Anterior cingulate cortex (tissue), 58 donors: ENCODE measurements at regions not wholly inside any gene's neighbourhood (a gene's known extent, or its start where the extent isn't known, plus 50 kb on each side); places are given as distances from the start of the nearest gene placed in this dataset.

Source experiments
- DNase-seq, 58 donors: peaks; one replicate each; lab custom pipeline; 2025; lab: John Stamatoyannopoulos, UW

- DNase-seq, result peak in 10 of 58 donors; percentile 7 to 40 (median 15)
Observed at GRCh38 chr4:152269448-152270191, 266.3 kb downstream of the FBXW7 start.

DNA sequence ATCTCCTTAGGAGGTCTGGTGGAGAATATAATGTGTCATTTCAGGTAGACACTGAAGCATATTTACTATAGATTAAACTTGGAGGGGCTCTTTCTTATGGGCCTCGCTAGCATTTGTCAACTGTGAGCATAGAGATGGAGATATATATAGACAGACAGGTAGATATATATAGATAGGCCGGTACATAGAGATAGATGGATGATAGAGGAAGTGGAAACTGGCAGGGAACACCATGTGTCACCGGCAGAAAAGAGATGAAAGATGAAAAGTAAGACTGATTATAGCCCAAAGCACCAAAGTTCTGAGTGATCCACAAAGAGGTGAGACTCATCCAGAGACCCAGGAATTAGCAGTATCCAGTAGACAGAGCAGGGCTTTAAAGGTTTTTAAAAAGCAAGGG is 268.1 kb downstream of the FBXW7 start:
- no peak for DNase-seq

DNA sequence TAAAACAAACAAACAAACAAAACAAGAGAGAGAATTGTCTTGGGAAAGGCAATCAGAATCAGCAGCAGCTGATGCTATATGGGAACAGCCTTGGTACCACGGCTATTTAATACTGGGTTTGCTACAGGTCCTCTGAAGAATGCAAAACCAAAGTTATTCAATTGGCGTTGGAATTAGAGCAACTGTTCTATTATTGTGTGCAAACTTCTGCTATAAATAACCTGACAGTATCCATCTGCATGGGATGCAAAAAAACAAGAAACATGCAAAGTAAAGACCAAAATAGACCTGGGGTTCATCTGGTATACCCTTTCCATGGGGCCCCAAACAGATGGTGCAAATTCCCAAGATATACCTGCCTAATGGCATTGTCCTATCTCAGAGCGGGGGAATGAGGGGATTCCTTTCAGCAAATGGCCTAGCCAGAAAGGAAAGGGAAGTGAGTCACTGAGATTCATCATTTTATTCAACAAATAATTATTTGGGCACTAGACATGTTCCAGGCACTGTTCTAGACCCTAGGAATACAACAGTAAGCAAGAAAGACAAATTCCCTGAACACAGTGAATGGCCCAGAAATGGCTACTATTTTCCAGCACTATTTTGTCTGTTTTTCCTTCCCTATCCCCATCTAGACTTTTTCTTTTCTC is 268.9 kb downstream of the FBXW7 start:
- DNase-seq, result no peak

GRCh38 chr4:152265149-152265621 is 270.7 kb downstream of the FBXW7 start:
- DNase-seq, result peak in 7 of 58 donors; percentile 7 to 72 (median 30)

DNA sequence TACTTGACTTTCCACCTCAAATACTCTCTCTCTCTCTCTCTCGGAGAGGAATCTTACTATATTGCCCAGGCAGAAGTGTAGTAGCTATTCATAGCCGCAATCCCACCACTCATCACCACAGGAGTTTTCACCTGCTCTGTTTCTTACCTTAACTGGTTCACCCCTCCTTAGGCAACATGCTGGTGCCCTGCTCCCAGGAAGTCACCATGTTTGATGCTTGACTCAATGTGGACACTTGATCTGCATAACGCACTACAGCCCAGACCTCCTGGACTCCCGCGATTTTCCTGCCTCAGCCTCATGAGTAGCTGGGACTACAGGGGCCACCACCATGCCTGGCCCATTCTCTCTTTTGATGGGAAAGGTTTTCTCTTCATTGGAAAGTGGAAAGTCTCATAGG is 271.8 kb downstream of the FBXW7 start:
- DNase-seq, result no peak

- DNase-seq, result no peak
Observed at GRCh38 chr4:152259866-152260265, 276.0 kb downstream of the FBXW7 start.

- DNase-seq, result no peak
Observed at GRCh38 chr4:152258804-152259708, 276.8 kb downstream of the FBXW7 start.

DNA sequence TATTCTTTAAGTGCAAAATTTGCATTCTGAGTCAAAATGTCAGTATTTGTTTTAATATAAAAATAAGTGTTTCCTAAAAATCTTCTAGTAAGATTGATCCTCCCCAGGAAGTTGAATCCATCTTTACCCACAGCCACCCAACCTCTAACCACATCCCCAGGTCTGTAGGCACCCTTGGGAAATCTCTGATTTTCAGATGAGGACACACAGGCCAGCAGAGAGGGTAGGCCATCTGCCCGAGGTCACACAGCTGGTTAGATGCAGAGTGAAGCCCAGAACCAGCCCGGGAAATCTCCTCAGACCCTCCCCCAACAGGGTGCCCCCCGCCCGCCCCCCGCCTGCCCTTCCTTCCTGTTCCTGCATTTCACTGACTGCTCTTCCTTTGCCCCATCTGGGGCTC is 277.5 kb downstream of the FBXW7 start:
- no peak for DNase-seq

GRCh38 chr4:152257601-152258066 is 278.3 kb downstream of the FBXW7 start:
- DNase-seq, result no peak

GRCh38 chr4:152256996-152257395 is 278.9 kb downstream of the FBXW7 start:
- no peak for DNase-seq

DNA sequence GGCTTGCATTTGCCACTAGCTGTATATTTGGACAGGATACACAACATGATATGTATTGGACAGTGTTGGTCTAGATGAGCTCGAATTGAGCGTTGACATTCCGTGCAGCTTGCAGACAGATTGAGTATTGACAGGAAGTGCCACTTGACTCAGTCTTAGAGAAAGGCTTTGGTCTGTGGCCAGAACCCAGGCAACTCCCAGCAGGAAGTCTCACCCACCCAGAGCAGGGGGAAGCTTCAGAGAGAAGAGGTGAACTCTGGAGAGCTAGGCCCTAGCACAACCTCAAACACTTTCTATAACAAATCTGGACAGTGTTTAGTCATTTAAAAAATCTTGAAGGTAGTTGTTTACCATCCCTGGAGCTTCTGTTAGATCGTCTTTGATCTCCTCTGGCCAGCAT is 280.5 kb downstream of the FBXW7 start:
- no peak for DNase-seq

- DNase-seq, result no peak
Observed at GRCh38 chr4:152248347-152248746, 287.5 kb downstream of the FBXW7 start.

- no peak for DNase-seq
Observed at GRCh38 chr4:152247271-152247975, 288.5 kb downstream of the FBXW7 start.

DNA sequence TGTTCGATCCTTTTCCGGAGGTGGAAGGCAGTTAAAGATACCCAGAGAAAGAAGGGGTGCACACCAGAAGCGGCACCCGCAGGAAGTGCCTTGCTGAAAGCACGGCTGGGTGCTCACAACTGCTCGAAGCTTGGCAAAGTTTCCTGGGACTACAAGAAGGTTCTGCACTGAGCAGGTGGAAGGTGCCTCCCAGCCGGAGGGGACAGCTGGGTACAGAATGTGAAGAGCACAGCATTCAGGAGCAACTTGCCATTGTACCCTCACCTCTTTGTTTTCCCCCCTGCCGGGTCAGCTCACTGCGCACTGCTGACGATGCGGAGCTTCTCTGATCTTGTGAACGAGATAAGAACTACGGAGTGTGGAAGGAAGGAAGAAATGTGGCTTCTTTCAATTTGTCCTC is 289.2 kb downstream of the FBXW7 start:
- no peak for DNase-seq

DNA sequence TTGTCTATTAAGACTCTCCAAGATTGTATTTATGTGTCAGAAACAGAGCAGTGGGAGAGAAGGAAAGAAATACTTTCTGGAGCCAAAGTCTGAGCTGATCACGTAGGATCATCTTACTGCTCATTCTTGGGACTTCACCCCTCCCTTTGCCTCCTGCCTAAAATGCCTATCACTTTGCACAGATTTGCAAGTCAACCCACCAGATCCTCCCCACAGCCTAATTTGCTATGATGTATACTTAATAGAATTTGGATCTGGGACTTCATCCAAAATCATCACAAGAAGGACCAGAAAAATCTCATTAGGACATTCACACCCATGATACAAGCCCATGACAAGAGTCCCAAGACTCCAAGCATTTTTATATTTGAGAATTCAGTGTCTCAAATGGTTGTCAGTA is 290.2 kb downstream of the FBXW7 start:
- no peak for DNase-seq

DNA sequence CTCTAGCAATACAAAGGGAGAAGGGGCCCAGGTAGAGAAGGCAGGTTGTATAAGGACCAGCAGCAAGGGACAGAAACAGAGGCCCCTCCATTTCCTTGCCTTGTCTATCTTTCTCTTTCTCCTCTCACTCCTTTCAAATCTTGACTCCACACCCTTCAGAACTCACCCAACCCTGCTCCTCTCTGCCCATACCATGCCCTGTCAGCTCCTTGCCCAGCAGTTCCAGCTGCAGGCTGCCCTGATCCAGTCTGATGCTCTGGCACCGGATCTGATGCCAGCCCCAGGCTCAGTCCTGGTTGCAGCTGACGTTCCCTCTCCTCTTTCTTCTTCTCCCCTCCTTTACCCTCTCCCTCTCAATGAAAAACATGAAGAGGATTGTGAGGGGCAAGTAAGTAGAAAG is 291.2 kb downstream of the FBXW7 start:
- DNase-seq, result no peak

DNA sequence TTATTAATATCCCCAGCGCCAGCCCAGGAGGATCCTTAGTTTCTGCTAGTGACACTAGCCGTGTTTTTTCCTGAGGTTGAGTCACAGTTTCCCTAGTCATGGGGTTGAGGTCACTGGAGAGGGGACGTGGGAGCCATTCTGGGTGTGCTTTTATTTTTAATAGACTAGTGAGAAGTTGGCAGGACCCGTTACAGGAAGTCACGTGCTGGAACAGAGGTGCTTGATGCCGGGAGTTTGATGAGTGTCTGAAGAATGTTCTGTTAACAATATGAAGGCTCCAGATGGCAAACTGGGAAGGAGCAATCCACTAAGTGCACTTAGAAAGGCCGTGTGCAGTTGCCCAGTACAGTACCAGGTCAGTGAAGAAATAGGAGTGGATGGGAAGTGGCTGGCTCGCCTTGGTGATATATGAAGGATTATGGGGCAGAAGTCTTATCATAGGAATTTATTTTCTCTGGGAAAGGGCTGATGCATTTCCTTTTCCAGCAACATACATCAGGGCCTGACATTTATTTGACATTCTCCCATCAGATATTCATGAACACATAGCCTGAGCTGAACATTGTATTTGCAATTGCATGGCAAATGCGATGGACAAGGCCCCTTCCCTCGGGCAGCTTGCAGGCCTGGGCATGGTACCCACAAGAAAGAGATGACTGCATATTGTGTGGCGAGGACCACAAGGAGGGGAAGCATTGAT is 291.8 kb downstream of the FBXW7 start:
- DNase-seq, result no peak

DNA sequence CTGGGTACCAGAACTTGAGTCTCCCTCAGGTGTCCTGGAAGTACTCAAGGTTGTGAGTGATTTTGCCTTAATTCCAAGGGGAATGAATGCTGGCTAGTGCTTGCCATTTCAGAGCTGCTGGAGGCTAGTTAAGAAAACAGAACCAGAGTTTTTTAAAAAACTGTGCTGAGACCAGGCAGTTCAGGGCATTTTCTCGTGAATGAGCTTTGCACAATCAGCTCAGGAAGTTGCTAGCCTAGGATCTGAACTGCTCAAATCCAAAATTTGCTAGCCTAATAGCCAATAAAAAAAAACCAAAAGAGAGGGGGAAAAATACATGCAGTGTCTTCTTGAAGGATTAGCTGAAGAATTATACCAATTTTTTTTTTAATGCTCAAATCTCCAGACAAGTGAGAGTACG is 292.7 kb downstream of the FBXW7 start:
- no peak for DNase-seq

- DNase-seq, result no peak
Observed at GRCh38 chr4:152240232-152240631, 295.7 kb downstream of the FBXW7 start.

DNA sequence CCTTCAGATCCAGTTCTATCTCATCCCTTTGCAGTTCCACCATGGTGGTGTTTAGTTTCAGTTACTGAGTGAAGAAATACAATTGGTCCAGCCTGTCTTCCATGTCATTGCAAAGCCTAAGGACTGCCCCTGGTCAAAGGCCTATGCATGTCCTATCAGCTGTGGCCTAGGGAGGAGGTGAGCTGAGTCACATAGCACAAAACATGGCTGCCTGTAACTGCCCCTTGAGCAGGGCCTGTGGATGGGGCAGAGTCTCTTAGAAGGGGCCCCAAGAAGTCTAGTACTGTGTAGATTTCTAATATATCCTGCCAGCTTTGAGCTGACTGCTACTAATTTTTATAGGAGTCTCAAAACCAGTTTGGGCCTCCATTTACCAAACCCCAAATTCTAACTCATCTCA is 296.7 kb downstream of the FBXW7 start:
- no peak for DNase-seq
